NCI-H774 (cell line): ENCODE measurements at regions not wholly inside any gene's neighbourhood (a gene's known extent, or its start where the extent isn't known, plus 50 kb on each side); places are given as distances from the start of the nearest gene placed in this dataset.
A peak's percentile ranks its signal among the peaks of the same experiment; 100 is the strongest.

Source experiments
- DNase-seq: peaks from one replicate; lab custom pipeline; 2025; lab: John Stamatoyannopoulos, UW

DNA sequence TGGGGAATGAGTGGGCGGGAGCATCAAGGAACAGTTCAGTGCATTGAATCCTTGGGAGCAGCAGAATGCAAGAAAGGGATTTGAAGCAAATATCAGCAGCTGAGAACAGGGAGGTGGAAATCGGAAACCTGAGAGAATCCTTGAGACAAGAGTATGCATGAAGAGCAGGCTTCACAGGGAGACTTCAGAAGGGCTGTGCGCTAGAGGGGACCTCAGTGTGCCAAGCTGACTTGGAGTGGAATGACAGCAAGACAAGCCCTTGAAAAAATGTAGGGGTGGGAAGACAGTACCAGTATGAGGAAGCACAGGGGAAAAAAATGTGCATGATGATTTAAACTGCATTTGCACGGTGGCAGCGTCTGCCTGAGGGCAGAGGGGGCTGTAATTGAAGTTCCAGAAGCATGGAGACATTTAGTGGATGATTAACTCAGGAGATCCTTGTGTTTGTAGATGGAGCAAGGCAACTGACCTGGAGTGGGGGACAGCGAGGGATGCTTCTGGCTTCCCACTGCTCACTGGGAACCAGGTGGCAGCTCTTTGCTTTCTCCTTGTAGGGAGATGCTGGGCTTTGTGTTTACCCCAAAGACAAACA, 204.9 kb upstream of the PLET1 start:
- no peak for DNase-seq

DNA sequence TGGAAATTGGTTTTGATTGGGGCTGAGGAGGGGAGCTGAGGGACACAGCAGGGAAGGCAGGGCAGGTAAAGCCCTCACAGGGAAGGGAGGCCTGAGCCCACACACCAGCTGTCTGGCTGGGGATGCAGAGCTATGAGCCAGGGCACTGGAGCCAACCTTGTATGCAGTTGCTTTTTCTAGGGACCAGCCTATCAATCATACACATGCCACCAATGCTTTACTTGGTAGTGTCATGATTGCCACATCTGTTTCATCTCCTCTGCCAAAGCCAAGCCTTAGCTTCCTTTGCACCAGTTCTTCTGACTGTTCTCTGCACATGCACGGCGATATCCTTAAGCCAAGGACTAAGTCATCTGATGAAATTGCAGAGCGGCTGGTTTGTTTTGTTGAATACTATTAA, 207.1 kb upstream of the PLET1 start:
- no peak for DNase-seq

DNA sequence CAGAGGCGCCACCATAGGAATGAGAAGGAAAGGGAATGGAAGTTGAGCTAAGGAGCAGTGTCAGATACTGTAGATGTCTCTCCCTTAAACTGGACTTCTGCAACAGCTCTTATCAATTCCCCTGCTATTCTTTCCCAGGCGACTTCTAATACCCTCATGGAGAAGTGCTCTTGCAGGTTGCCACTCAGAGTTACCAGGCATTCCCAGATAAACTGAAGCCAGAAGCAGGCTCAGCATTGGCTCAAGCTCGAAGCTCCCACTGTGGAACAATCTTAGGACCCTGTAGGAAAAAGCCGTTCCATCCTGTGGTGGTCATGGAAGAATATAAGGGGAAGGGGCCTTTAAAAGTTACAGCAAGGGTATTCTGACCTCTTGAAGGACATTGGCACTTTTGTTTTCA, 208.7 kb upstream of the PLET1 start:
- no peak for DNase-seq

DNA sequence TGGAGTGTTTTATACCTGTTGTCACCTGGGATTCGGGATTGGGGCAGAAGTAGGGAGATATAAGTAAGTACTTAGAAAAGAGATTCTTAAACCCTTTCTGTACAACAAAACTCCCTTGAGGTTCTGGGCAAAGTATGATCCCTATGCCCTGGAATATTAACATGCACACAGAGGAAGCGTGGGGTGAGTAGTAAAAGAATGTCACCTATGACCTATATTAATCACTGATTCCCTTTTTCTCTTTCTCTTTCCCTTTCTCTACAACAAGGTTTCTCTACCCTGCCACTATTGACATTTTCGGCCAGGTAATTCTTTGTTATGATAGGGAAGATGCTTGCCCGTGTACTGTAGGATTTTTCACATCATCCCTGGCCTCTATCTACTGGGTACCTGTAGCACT, 209.7 kb upstream of the PLET1 start:
- DNase-seq = no peak

DNA sequence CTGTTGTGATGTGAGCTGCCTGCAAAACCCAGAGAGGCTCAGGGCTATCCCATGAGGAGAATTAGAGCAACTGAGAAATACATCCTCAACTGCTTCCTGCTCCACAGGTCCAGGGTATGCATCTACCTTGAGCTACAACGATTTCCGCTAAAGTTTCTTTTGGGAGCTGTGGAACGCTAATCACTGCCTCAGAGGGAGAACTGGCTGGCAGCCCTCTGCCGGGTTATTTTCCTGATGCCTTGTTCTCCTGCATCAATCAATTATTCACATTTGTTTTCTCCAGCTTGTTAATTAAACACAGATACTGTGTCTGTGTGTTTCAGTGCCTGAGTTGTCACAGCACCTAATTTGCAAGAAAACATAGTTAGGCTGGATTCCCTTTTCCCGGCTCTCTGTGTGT, 211.1 kb upstream of the PLET1 start:
- no peak for DNase-seq

DNA sequence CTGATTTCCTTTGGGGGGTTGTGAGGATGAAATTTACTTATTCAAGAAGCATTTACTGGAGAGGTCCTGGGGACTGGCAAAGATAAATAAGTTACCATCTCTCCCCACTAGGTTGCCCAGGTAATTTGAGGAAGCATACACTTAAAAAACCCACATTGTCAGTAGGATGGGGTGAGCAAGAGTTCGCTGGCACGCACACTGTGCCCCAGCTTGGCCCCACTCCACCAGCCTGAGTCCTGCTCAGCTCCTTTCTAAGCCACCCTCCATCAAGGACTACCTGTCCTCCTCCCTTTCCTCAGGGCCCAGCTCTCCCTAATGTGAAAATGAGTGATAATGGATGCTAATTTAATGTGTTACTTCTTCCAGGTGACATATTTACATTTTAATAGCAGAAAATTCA, 216.5 kb upstream of the PLET1 start:
- no peak for DNase-seq

DNA sequence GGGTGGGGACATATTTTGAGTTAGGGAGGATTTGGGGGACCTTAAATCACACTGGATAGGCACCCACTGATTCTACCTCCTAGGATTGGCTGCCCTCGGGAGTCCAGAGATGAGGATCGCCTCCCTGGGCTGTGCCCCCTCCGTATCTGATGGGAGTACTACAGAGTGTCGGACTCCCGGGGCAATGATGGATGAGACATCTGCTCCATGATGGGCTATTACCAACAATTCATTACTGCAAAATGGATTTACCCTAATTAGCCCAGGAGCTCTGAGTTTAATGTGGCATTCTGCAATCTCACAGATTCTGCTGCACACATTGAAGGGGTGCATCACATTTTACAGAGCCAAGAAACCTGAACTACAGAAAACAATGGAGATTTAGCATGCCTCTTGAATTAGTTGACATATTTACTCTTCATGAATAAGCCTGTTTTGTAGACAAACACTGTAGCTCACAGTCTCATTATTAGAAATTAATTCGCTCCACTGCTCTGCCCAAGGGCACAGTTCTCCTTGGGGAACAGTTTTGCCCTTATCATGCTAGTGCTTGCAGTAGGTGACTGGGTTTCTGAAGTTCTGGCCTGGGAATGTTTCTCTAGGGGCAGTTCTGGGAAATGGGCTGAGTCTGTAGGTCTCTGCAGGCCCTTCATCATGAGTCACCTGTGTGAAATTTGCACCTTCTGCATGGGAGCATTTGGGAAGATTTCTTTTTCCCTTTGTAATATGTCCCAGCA, 217.1 kb upstream of the PLET1 start:
- peak; percentile 44 for DNase-seq

DNA sequence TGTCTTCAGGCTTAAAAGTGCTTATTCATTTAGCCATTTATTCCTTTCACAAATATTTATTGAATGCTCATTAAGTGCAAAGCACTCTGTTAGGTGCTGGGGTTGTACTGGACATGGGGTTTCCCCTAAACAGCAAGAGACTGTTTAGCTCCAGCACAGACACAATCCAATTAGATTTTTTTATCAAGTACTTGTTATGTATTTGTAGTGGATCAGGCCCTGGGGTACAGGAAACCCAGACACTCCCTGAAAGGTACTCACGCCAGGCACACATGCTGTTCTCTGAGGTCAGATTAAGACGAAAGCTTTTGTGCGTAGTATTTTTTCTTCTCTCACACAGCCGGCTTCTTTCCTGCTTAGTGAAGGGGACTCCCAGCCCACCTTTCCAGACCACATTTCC, 218.1 kb upstream of the PLET1 start:
- peak; percentile 43 for DNase-seq

DNA sequence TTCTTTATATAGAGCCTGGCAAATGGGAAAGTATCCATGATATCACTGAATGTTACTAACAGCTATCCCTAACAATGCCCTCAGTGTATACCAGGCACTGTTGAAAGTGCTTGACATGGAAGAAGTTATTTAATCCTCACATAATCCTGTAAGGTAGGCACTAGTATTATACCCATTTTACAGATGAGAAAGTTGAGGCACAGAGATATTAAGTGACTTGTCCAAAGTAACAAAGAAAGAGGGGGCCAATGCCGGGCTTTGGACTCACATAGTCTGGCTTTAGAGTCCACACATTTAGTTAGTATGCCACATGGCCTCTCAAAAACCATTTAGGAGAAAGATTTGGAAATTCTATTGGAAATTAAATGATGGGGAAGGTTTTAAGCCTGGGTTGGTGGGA, 220.8 kb upstream of the PLET1 start:
- DNase-seq = no peak

DNA sequence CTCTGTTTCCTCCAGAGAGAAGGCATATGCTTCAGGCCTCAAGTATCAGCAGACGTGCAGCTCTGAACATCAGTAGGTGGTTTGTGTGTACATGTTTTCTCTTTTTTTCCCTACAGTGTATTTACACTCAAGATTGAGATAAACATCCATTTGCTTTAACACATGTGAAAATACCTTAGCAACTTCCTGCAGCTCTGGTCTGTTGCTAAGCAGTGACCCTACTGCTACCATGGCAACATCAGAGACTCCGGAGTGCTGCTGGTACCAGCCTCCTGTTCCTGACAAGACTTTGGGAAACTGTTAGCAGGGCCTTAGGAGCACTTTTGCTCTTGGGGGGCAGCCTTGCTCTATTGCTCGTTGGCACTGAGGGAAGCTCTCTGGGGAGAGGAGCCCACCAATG, 221.2 kb upstream of the PLET1 start:
- DNase-seq = no peak

DNA sequence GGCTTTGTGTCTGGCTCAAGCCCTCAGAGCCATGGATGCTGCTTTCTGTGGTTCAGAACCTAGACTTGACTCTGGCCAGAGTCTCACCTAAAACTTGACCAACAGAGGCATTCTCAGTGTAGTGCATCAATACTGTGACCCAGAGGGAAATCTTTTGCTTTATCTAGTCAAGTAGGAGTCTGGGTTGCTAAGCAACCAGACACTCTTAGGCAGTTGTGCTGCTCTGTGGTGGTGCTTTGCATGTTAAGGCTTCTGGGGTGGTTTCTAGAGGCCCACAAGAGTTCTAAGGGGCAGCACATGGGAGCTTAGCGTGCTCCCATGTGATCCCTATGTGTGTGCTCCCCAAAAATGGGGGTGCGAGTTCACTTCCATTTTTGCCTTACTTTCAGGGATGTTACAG, 224.6 kb upstream of the PLET1 start:
- no peak for DNase-seq

DNA sequence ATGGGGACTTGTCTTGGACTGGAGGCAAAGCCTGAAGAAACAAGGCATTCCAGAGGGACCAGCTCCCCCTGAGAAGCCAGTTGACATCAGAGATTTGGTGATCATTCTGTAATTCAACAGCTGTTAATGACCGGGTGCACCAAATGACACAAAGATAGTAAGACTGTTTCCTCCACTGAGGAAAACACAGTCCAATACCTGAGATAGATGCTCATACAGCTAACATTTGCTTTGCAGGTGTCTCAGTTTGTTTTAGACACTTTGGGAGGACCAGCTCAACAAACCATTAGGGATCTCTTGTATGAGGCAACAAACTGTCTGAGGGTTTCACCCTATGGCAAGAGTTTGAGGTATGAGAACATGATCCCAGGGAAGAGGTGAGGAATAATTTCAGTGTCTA, 237.2 kb upstream of the PLET1 start:
- no peak for DNase-seq

DNA sequence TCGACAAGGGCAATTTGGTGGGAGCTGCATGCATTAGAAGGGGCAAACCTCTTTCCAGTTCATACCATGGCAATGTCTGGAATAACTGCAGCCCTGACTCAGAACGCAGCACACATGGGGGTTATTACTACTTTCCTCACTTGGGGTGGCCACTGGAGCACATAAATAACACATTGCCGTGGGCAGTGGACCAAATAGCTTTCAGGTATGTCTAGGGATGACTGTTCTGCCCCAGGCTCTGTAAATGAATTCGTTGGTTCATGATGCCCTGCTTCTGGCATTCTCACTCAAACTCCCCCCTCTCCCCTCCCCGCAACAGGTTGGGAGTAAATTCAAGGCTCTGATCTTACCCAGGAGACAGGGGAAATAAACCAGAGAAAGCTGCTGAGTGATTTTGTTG, 238.0 kb upstream of the PLET1 start:
- no peak for DNase-seq

DNA sequence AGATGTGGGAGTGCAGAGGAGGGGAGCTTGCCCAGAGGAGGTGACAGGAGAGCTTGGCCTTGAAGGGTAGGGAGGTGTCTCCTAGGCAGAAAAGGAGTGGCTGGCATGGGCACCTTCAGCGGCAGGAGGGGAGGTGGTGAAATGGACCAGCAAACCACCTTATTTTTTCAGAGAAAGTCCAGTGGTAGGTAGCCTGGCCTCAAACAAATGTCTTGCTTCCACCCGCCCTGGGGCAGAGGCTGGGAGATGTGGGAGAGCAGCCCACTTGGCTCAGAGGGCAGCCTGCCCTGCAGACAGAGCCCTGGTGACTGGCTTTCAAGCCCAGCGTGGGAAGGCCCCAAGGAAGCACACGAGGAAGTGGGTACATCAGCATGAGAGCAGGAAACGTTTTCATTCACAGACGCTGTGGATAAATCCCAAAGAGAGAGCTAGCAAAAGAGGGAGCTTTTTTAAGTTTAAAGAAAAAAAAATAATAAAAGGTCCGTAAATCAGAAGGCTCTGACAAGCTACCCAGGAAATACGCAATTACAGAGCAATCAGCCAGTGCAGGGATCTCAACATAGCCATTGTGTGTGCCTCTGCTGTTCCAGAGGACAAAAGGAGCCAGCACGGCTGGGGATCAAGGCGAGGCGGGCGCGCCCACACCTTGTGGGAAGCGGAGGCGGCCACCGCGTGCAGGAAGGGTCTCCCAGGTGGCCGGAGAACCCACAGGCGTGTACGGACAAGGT, 238.7 kb upstream of the PLET1 start:
- DNase-seq = peak; percentile 28

DNA sequence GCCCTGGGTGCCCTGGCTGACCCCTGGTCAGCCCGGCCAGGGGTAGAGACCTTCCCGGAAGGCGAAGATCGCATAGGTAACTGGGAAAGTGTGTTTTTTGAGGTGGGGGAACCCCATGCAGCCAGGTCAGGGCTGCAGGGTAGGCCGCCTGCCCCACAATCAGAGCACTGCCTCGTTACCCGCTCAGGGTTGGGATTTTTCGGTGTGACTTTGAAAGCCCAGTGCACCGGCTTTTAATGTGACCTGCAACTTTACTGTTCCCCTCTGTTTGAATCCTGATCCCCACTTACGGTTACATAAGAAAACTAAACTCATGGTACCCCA, 239.2 kb upstream of the PLET1 start:
- no peak for DNase-seq

DNA sequence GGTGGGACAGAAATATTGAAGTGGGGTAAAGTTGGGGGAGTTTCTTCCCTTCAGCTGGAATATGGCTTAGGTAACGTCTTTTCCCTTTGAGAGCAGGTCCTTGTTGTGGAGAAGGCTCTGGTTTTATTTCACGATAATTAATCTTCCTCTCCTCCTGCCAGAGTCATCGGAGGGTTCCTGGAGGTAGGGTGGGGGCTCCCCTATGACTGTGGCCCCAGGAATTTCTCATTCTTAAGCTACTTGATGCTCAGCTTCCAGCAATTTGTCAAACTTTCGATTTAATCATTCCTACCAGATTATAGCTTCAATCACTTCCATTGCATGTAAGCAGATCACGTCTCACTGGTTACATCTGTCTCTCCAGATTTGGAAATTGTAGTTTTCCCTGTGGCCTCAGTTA, 242.8 kb upstream of the PLET1 start:
- no peak for DNase-seq

DNA sequence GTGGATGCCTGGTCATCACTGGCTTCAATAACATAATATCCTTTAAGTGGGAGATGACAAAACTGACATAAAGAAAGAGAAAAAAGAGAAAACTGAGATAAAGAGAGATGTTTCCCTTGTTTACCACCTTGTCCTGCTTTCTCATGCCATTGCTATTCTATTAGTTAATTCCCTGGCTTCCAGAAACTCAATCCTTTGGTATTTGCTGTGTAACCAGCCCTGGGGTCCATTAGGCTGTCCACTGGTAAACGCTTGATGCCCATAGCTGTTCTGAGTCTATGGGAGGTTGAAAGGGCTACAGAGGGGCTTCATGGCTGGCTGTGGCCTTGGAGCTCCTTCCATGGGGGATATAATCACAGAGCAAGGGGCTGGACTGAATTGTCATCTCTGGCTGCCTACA, 243.4 kb upstream of the PLET1 start:
- no peak for DNase-seq

DNA sequence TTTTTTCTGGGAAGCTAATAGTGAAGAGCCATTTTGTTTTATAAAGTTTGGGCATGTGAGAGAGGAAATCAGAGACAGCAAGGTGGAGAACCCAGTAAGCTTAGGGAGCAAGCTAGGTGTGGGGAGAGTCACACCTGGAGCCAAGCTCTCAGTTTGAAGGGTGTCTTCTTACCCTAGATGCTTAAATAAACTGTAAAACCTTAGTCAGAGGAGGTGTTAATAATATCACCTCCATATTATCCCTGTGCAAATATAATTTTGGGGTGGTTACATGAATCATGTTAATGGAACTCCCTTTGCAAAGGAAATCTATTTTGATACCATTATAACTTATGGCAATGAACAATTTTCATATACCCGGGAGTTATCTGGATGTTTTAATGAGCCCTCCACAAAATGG, 246.2 kb upstream of the PLET1 start:
- no peak for DNase-seq

DNA sequence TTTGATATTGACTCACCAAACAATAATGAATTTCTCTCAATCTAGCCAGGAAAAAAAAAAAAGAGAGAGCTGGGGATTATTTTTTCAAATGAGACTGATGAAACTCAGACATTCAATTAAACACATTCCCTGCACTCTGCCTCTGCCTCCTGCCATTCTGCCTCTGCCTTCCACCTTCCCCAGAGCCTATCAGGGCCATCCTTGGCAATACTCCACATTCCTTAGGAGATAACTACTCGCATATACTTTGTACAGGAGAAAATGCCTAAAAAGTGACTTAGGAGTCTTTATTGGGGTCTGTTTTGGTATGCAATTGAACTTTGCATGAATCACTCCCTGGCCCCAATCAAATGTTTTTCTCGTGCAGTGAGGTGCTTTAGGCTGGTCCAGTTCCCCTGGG, 246.6 kb upstream of the PLET1 start:
- DNase-seq = no peak

DNA sequence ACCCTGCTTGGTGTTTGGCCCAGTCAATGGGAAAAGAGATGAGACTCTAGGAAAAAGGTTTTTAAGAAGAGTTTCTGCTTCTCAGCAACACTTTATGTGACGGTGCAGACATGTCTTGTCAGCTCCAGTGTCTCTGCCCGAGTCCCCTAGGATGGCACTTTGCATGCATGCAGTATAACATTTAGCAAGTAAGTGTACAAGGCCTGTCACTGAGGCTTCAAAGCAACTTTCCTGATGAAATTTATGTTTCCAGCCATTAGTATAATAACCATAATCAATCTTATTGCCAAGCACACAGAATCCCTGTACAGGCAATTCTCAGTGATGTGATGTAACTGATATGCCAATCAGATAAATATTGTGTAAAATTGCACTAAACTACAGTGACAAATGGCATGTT, 248.1 kb upstream of the PLET1 start:
- no peak for DNase-seq

DNA sequence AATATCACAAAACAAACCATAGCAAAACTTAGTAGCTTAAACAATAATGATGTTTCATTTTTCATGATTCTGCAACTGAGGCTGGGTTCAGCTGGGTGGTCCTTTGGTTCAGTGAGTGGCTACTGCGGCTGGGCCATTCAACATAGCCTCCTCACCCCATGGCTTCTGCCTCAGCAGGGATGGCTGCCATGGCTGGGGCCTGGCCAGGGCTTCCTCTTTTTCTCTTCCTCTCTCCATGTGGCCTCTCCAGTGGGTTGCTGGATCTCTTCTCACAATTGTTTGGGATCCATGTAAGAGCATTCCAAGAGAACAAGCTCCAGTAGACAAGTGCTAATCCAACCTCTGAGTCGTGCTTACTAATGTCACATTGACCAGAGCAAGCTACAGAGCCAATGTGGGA, 248.6 kb upstream of the PLET1 start:
- DNase-seq = no peak

DNA sequence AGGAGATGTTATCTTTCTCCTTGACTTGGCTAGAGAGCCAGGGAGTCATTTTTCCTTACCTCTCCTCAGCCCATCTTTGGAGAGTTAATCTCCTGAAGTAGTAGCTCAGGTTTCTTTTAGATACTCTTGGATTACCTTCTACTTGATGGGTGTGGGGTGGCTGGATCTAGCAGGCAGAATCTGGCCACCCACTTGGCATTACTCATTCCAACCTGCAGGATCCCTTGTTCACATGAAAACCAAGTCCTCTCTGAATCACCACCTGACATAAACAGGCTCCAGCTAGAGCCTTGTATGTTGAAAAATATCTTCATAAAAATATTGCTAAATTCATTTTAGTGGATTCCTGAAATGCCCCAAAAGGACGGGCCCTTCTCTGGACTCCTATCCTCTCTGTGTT, 250.6 kb upstream of the PLET1 start:
- DNase-seq = no peak

DNA sequence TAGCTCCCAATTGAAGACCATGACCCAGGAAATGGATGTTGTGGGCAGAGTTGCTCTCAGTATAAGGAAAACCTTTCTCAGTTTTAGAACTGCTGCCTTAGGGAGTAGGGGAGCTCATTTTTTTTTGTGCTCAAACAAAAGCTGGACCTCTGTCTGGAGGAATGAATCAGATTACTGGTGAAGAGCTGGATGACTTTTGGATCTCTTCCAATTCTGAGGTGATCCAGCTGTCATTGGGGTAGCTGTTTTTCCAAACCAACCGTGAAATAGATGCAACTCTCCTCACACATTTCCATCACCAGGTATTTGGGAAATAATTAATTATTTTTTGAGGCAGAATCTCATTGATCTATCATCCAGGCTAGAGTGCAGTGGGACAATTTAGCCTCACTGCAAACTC, 251.3 kb upstream of the PLET1 start:
- DNase-seq = no peak

DNA sequence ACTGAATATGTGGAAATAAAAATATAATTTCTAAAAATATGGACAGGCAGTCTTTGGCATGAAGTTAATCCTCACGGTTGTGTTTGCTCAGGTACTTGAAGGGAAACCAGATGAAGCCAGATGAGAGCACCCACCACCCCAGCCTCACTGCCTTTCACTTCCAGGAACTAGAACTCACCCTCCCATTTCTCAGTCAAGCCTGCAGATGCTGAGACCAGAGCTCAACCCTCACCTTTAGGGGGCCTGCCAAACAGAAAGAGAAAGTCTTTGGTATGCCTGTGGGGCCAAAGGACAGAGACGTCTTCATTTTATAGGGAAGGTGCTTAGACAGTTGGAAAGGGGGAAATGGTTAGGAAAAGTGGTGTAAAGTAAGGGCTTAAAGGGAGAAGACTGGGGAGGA, 252.8 kb upstream of the PLET1 start:
- DNase-seq = no peak
